Mammary epithelial cell (primary cell): ENCODE measurements at regions not wholly inside any gene's neighbourhood (a gene's known extent, or its start where the extent isn't known, plus 50 kb on each side); places are given as distances from the start of the nearest gene placed in this dataset.

ENCODE experiments used
- EZH2 ChIP-seq: IDR thresholded peaks from 2 replicates; pipeline ENCODE4 v1.6.1; 2012; ENCODE audit warnings: low read length, inconsistent platforms, borderline replicate concordance
- TF ChIP-seq, protein P1 (sequence below), 2 donors: IDR thresholded peaks in 1 of 2; conservative IDR thresholded peaks in 1 of 2; 2 replicates each; pipeline ENCODE4 v1.5.1; 2011 to 2012; ENCODE audit warnings: inconsistent platforms in 2 of 2, low read length in 2 of 2, mild to moderate bottlenecking in 2 of 2, control low read depth in 1 of 2, low read depth in 1 of 2; ENCODE audit not compliant: insufficient read depth in 1 of 2; ENCODE audit errors: extremely low read depth in 1 of 2

DNA sequence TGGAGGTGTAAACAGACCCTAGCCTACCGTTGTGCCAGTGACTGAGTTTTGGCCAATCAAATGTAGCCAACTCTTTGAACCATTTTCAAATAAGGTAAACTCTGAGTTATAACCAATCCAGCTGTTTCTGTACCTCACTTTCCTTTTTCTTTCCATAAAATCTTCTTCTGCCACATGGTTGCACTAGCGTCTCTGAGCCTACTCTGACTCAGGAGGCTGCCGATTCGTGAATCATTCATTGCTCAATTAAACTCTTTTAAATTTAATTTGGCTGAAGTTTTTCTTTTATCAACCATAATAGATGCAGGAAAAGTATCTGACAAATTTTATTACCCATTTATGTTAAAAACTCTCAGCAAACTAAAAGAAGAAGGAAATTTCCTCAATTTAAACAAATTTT lies 111.5 kb upstream of the LYPLAL1 start:
- TF ChIP-seq, protein P1, sequence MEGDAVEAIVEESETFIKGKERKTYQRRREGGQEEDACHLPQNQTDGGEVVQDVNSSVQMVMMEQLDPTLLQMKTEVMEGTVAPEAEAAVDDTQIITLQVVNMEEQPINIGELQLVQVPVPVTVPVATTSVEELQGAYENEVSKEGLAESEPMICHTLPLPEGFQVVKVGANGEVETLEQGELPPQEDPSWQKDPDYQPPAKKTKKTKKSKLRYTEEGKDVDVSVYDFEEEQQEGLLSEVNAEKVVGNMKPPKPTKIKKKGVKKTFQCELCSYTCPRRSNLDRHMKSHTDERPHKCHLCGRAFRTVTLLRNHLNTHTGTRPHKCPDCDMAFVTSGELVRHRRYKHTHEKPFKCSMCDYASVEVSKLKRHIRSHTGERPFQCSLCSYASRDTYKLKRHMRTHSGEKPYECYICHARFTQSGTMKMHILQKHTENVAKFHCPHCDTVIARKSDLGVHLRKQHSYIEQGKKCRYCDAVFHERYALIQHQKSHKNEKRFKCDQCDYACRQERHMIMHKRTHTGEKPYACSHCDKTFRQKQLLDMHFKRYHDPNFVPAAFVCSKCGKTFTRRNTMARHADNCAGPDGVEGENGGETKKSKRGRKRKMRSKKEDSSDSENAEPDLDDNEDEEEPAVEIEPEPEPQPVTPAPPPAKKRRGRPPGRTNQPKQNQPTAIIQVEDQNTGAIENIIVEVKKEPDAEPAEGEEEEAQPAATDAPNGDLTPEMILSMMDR (conservative IDR thresholded peaks at IDR 0.05 in 1 of 2, IDR thresholded peaks at IDR 0.05 in 1 of 2; ENCODE audit: extremely low read depth in 1 of 2, insufficient read depth in 1 of 2, low read depth in 1 of 2, low read length in 2 of 2) = no peak
- TF ChIP-seq EZH2 = no peak
